PC-3 (cell line): ENCODE measurements at regions not wholly inside any gene's neighbourhood (a gene's known extent, or its start where the extent isn't known, plus 50 kb on each side); places are given as distances from the start of the nearest gene placed in this dataset.

Experiments
- ATAC-seq: fragments of 200-7000 bp; cut with Tn5 transposase; 2 replicates; pipeline ENCODE4 v1.9.1; 2020; ENCODE audit warnings: mild to moderate bottlenecking, moderate library complexity
- BruUV-seq: library from RNA; stranded (reverse); fragments of 400-500 nt; replicated peaks from 2 replicates; lab custom pipeline; 2021; lab: Mats Ljungman, UMichigan
- CTCF ChIA-PET: fragments of 300-600 bp; sonication (Branson Sonifier 250); formaldehyde crosslinking; loops from one replicate; lab custom pipeline; 2022; ENCODE audit warnings: antibody characterized with exemption; lab: Charles Lee
- POLR2A ChIA-PET: fragments of 300-600 bp; sonication (Branson Sonifier 250); formaldehyde crosslinking; loops from one replicate; lab custom pipeline; 2022; ENCODE audit warnings: antibody characterized with exemption; ENCODE audit not compliant: unreplicated experiment; lab: Charles Lee
- DNase-seq: peaks from one replicate; pipeline ENCODE4 v3.0.0-alpha.2; 2015
- H2AFZ ChIP-seq: fragments of 300-600 bp; sonication (generic); 2 replicates; pipeline ENCODE4 v1.6.0; 2016; ENCODE audit warnings: antibody characterized with exemption, low read length
- H3F3A ChIP-seq: fragments of 300-600 bp; sonication (generic); one replicate; pipeline ENCODE4 v1.6.0; 2017; ENCODE audit warnings: antibody characterized with exemption, low read length, control low read depth, mild to moderate bottlenecking; ENCODE audit not compliant: unreplicated experiment
- H3K27ac ChIP-seq: fragments of 300-600 bp; sonication (generic); 2 replicates; pipeline ENCODE4 v1.5.1; 2016; ENCODE audit warnings: mild to moderate bottlenecking, low read length
- H3K27me3 ChIP-seq: fragments of 300-600 bp; sonication (generic); 2 replicates; pipeline ENCODE4 v1.6.1; 2016; ENCODE audit warnings: low read length, mixed read lengths
- H3K36me3 ChIP-seq: fragments of 300-600 bp; sonication (generic); 2 replicates; pipeline ENCODE4 v1.6.1; 2016; ENCODE audit warnings: low read depth, mixed run types, low read length, mixed read lengths
- H3K4me1 ChIP-seq: fragments of 300-600 bp; sonication (generic); 2 replicates; pipeline ENCODE4 v1.5.1; 2016; ENCODE audit warnings: low read length; ENCODE audit not compliant: insufficient read depth
- H3K4me2 ChIP-seq: fragments of 300-600 bp; sonication (generic); 2 replicates; pipeline ENCODE4 v1.6.0; 2016; ENCODE audit warnings: low read length
- H3K4me3 ChIP-seq: fragments of 300-600 bp; sonication (generic); 2 replicates; pipeline ENCODE4 v1.5.1; 2016; ENCODE audit warnings: mild to moderate bottlenecking, low read length, mixed read lengths
- H3K79me2 ChIP-seq: fragments of 300-600 bp; sonication (generic); 2 replicates; pipeline ENCODE4 v1.6.1; 2017; ENCODE audit warnings: low read length, mixed read lengths
- H3K9ac ChIP-seq: fragments of 300-600 bp; sonication (generic); 2 replicates; pipeline ENCODE4 v1.6.0; 2016; ENCODE audit warnings: mild to moderate bottlenecking, low read length
- H3K9me2 ChIP-seq: fragments of 300-600 bp; sonication (generic); replicated peaks from 2 replicates; pipeline ENCODE4 v1.6.1; 2016; ENCODE audit warnings: mixed run types, low read length, mixed read lengths
- H3K9me3 ChIP-seq: fragments of 300-600 bp; sonication (generic); 2 replicates; pipeline ENCODE4 v1.6.1; 2016; ENCODE audit warnings: low read length, mixed read lengths
- H4K20me1 ChIP-seq: fragments of 300-600 bp; sonication (generic); 2 replicates; pipeline ENCODE4 v1.6.1; 2016; ENCODE audit warnings: low read length, mixed read lengths
- EZH2 ChIP-seq: fragments of 300-600 bp; sonication (generic); IDR thresholded peaks from one replicate; pipeline ENCODE4 v1.6.1; 2017; ENCODE audit warnings: antibody characterized with exemption, mild to moderate bottlenecking, low read length; ENCODE audit not compliant: unreplicated experiment
- EZH2phosphoT487 ChIP-seq: fragments of 300-600 bp; sonication (generic); IDR thresholded peaks from 2 replicates; pipeline ENCODE4 v1.6.1; 2018; ENCODE audit warnings: mild to moderate bottlenecking, antibody characterized with exemption, low read length, borderline replicate concordance
- intact Hi-C: fragments of 100-400 bp; cut with micrococcal nuclease; formaldehyde crosslinking; loops from 2 replicates; pipeline ENCODE4 v1.9.0; 2023
- TF ChIP-seq, protein P1 (sequence below): fragments of 300-600 bp; sonication (generic); conservative IDR thresholded peaks from 2 replicates; pipeline ENCODE4 v1.5.1; 2017; ENCODE audit warnings: antibody characterized with exemption, low read depth, mild to moderate bottlenecking, low read length

DNA sequence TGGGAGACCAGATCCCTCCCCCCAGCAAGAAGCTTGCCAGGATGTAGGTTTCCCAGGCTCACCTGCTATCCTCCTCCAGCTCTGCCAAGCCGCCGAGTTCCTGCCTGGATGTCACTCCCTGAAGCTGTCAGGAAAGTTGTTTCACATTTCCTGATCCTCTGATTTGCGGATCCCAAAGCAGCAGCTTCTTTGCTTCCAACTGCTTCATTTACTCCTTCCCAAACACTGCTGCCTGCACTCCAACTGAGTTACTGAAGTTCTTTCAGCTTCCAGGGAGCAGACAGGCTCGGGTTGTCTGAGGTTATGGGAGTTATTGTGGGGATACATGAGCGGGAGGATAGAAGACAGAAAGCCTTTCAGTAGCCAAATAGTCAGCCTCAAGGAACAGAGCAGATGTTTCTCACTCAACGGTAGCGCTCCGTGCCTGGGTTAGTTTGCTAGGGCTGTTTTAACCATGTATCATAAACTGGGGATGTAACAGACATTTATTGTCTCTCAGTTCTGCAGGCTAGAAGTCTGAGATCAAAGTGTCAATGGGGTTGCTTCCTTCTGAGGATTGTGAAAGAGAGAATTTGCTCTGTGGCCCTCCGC is 516.0 kb downstream of the REEP3 start:
- Histone ChIP-seq H3K79me2 (no peaks in the 10 kb centered on the region), H3K4me2 (no peak overlapping the region), H3K9ac (no peak overlapping the region), H3K9me3 (no peaks in the 10 kb centered on the region), H3K36me3 (no peaks in the 10 kb centered on the region), H3K9me2 (no peaks in the 10 kb centered on the region), H4K20me1 (no peaks in the 10 kb centered on the region), H3K27me3 (no peaks in the 10 kb centered on the region), H3K4me3 (no peak overlapping the region), H2AFZ (no peak overlapping the region), H3K4me1 (peaks cover 6% of the 10 kb centered on the region), H3F3A (no peaks in the 10 kb centered on the region), H3K27ac (no peak overlapping the region)
- DNase-seq: no peak
- TF ChIP-seq EZH2: no peak
- TF ChIP-seq, protein P1, sequence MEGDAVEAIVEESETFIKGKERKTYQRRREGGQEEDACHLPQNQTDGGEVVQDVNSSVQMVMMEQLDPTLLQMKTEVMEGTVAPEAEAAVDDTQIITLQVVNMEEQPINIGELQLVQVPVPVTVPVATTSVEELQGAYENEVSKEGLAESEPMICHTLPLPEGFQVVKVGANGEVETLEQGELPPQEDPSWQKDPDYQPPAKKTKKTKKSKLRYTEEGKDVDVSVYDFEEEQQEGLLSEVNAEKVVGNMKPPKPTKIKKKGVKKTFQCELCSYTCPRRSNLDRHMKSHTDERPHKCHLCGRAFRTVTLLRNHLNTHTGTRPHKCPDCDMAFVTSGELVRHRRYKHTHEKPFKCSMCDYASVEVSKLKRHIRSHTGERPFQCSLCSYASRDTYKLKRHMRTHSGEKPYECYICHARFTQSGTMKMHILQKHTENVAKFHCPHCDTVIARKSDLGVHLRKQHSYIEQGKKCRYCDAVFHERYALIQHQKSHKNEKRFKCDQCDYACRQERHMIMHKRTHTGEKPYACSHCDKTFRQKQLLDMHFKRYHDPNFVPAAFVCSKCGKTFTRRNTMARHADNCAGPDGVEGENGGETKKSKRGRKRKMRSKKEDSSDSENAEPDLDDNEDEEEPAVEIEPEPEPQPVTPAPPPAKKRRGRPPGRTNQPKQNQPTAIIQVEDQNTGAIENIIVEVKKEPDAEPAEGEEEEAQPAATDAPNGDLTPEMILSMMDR: no peak
- no peak for TF ChIP-seq EZH2phosphoT487
- POLR2A ChIA-PET: no interaction called here
- intact Hi-C loops: loop anchor here (5.0 kb wide), 1 partner anchor 170 kb away; no protein-coding TSS in a partner anchor
- CTCF ChIA-PET: no interaction called here
- no peak for ATAC-seq
- no TSS peak for BruUV-seq

DNA sequence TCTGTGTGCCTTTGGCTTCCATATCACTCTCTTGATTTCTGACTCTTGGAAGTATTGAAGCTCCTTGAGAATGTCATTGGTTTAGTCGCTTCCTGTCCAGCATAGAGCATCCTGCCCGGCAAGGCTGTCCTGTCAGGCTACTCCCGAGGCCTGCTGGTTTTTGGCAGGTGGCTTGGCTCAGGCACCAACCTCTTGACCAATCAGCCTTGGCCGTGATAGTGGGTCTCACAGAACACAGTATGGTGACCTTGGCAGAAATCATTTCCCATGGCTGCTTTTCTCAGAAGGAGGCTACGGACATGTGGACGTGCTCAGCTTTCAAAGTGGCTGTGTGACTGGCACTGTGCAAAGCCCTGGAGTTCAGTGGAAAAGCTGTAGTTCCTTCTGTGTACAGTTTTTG is 516.9 kb downstream of the REEP3 start:
- Histone ChIP-seq H3K9me2 (no peaks in the 10 kb centered on the region), H3K27ac (no peak overlapping the region), H2AFZ (no peak overlapping the region), H3K9ac (no peak overlapping the region), H4K20me1 (no peaks in the 10 kb centered on the region), H3K4me3 (no peak overlapping the region), H3K36me3 (no peaks in the 10 kb centered on the region), H3K79me2 (no peaks in the 10 kb centered on the region), H3K4me1 (peaks cover 5% of the 10 kb centered on the region), H3F3A (no peaks in the 10 kb centered on the region), H3K9me3 (no peaks in the 10 kb centered on the region), H3K4me2 (no peak overlapping the region), H3K27me3 (no peaks in the 10 kb centered on the region)
- ATAC-seq (no peak; the same call in 1 of the 2 replicates), DNase-seq (no peak)
- intact Hi-C loops: loop anchor here (5.0 kb wide), 1 partner anchor 171 kb away; no protein-coding TSS in a partner anchor
- ChIA-PET POLR2A (no interaction called here), CTCF (interaction anchor here (0.6 to 1.1 kb wide), 2 partner anchors 171 to 1456 kb away, joined by 4 to 7 read pairs; no protein-coding TSS in a partner anchor)
- no TSS peak for BruUV-seq
- no peak for TF ChIP-seq EZH2
- no peak for TF ChIP-seq EZH2phosphoT487
- TF ChIP-seq, protein P1: no peak

DNA sequence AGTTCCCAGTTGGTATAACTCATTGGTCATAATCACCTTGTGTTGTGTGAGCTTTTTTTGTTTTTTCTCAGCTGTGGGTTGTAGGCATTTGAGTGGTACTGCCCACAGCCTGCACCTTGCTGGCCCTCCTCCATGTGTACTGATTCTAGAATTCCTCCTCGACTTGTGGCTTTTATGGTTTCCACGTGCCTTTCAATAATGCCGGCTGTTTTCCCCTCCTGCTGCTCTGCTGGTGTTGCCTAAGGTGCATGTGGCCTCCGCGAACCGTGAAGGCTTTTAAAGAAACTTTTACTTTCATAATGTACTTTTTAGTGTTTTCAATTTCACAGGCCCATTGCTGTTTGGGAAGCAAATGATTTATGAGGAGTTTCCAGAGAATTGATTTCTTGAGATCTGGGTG is 518.0 kb downstream of the REEP3 start:
- intact Hi-C loops: loop anchor here (5.0 kb wide), 1 partner anchor 172 kb away; no protein-coding TSS in a partner anchor
- CTCF ChIA-PET: interaction anchor here (0.7 to 1.1 kb wide), 2 partner anchors 62 to 172 kb away, joined by 4 read pairs; no protein-coding TSS in a partner anchor
- DNase-seq: no peak

More for the DNA sequence above, 518.0 kb downstream of the REEP3 start:
- H3K4me1 ChIP-seq: no peaks in the 10 kb centered on the region
- H3K4me3 ChIP-seq: no peak overlapping the region
- H3F3A ChIP-seq: no peaks in the 10 kb centered on the region
- no peak for ATAC-seq
- H3K4me2 ChIP-seq: no peak overlapping the region
- H3K36me3 ChIP-seq: no peaks in the 10 kb centered on the region
- TF ChIP-seq, protein P1: no peak
- no peak for TF ChIP-seq EZH2phosphoT487
- no peaks in the 10 kb centered on the region for H3K79me2 ChIP-seq
- H3K9me2 ChIP-seq: no peaks in the 10 kb centered on the region
- H3K9me3 ChIP-seq: no peaks in the 10 kb centered on the region
- POLR2A ChIA-PET: no interaction called here
- no TSS peak for BruUV-seq
- H4K20me1 ChIP-seq: no peaks in the 10 kb centered on the region
- H2AFZ ChIP-seq: no peak overlapping the region
- H3K27me3 ChIP-seq: no peaks in the 10 kb centered on the region
- no peak overlapping the region for H3K9ac ChIP-seq
- no peak overlapping the region for H3K27ac ChIP-seq
